HG02884 (cell line): ENCODE measurements at regions not wholly inside any gene's neighbourhood (a gene's known extent, or its start where the extent isn't known, plus 50 kb on each side); places are given as distances from the start of the nearest gene placed in this dataset.

Source experiments
- ATAC-seq: cut with Tn5 transposase; IDR thresholded peaks from one replicate; pipeline ENCODE4 v1.9.1; 2021; ENCODE audit warnings: mild to moderate bottlenecking, moderate library complexity; ENCODE audit not compliant: unreplicated experiment

DNA sequence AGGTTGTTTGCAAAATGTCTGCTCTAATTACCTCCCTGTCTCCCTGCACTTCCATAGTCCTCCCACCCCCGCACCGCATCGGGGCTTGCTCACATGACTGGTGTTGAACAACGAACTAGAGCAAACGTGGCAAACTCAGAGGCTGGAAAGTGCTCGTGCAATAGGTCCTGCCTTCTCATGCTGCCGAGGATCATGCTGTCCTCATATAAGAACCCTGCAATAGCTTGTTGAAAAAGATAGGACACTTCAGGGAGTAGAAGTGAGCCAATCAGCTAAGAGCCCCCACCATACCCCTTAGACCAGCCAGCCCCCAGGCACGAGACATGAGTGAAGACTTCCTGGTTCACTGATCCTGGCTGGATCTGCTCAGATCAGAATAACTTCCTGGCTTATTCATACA is 219.2 kb downstream of the C6orf118 start:
- ATAC-seq, result no peak

DNA sequence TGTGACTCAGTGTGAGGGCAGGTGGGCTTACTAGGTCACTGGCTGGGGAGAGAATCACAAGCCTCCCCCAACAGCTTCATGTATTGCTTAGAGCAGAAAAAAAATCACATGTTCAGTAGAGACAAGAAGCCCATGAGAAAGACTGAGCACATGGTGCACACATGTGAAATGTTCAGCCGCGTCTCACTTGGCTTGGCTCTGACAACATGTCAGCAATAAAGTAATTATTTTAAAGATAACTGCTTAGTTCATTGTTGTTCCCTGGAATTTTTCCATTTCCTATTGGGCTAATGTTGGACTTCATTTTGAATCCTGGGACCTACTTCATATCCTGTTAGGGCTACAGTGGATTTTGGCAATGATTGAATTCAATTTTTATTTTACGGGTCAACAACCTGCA is 222.6 kb downstream of the C6orf118 start:
- no peak for ATAC-seq

DNA sequence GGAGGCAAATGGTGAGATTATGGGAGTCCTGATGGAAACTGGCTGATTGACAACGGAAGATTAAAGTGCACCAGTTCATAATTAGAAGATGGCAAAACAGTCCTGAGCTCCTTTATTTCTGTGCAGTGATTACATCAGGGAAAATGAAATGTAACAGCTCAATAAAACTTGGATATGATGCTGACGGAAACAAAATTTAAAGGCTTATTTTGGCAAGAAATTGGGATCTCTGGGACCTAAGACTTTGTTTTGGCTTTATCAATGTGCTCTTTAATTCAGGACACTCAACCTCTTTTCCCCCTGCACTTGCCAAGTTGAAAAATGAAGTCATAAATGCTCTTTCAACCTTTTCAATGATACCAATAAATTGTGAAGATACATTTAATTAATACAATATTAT is 226.8 kb downstream of the C6orf118 start:
- ATAC-seq, result no peak

DNA sequence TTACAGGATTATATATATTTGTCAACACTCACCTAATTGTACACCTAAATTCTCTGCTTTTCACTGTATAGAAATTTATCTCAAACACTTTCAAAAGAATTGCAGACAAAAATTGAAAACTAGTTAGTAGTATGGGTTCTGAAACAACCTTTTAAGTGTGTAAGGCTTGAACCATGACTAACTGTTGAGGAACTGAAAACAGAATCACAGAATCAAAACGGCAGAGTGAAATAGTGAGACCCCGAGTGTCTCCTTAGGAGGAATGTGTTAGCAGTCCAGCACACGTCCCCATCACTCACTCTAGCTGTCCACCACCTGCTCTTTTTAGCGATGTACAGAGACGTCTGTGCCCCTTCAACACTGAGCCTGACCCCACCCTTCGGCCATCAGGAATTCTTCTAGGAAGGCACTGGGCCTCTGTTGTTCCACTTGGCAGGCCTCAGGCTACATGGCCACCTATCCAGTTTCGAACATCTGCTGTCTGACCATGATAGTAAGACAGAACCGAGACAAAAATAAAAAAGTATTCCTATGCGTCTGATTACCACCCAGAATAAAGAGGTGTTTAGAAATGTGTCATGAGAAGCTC is 227.4 kb downstream of the C6orf118 start:
- no peak for ATAC-seq

GRCh38 chr6:165077876-165078275 is 231.5 kb downstream of the C6orf118 start:
- ATAC-seq, result no peak

GRCh38 chr6:165071906-165072305 is 237.5 kb downstream of the C6orf118 start:
- no peak for ATAC-seq

- ATAC-seq, result no peak
These were observed 248.7 kb downstream of the C6orf118 start for GRCh38 chr6:165060720-165061119.

DNA sequence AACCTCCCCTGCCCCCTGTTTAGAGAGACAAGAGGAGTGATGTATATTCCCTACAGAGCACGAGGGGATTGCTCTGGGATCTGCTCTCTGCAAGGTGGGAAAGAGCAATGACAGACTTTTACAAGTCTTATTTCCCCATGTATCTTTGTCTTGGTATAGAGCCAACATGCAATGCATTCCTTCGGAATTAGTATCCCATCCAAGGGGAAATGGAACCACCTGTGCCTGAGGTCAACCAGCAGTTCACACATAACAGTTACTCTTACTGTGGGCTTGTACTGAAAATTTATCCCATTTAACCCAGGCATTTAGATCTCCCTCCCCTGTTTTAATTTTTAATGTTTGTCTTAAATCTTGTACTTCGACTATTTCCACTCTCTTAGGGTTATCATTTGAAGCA is 250.4 kb downstream of the C6orf118 start:
- no peak for ATAC-seq

DNA sequence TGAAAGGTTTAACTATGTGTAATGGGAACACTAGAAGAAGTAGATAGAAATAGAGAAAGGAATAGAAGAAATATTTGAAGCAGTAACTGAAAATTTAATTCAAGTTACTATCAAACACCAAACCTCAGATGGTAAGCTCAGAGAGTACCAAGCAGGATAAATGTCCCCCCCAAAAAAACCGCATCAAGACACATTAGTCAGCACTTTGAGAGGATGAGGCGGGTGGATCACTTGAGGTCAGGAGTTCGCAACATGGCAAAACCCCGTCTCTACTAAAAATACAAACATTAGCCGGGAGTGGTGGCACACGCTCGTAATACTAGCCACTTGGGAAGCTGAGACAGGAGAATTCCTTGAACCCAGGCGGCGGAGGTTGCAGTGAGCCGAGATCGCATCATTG is 253.1 kb downstream of the C6orf118 start:
- no peak for ATAC-seq

GRCh38 chr6:165055231-165055630 is 254.2 kb downstream of the C6orf118 start:
- no peak for ATAC-seq

DNA sequence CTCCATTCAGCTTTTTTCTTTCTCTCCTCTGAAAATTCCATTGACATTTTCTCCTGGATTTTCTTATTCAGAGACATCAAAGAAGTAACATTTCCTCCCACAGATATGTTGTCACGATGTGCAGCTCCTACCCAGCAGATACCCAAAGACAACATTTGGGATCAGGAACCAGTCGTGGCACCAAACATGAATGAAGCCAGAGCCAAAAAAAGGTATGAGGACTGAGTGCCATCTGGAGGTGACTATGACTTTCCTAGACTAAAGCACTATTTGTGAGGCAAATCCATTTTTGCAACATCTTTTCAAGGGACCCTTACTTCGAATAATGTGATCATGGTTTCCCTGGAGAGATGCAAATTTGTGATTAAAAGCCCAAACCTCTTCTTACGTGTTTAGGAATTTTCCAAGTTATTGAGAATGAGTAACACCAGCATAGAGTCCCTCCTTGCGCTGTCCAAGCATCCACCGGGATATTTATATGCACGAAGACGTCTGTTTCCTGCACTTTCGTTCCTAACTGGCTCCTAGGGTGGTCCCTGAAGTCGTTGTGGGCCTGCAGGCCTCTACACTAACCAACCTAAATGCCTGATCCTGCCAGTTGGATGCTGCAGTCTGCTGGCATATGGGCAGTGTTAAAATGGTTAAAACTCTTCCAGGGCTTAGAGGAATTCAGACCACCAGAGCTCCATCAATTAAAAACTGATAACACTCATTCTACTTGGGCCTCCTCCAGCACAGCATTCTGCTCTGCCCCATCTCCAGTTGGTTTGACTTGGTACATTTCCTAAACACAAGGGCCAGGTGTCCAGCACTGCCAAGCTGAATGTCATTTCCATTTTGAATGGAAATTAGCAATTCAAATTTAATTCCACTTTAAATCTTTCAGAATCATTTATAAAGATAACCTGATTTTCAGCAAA is 256.6 kb downstream of the C6orf118 start:
- ATAC-seq, result no peak

- no peak for ATAC-seq
These were observed 260.0 kb downstream of the C6orf118 start for GRCh38 chr6:165049362-165049761.

DNA sequence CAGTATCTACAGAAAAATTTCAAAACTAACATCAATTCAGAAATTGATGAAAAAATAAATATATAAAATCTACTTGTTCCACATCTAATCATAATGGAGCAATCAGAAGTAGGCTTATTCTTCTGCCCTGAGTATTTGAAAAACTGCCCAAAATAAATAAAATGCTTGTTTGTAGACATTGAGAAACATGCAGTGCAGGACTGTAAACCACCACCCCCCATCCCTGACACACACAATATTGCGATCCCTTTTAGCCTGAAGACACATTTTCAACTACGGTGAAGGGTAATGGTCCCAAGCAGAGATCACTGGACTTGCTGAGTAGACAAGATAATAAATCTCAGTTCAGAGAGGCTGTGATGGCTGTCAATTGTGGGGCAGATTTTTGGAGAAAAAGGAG is 261.5 kb downstream of the C6orf118 start:
- ATAC-seq, result no peak

- no peak for ATAC-seq
These were observed 263.8 kb downstream of the C6orf118 start for GRCh38 chr6:165045631-165046030.

- no peak for ATAC-seq
These were observed 266.5 kb downstream of the C6orf118 start for GRCh38 chr6:165042912-165043311.

DNA sequence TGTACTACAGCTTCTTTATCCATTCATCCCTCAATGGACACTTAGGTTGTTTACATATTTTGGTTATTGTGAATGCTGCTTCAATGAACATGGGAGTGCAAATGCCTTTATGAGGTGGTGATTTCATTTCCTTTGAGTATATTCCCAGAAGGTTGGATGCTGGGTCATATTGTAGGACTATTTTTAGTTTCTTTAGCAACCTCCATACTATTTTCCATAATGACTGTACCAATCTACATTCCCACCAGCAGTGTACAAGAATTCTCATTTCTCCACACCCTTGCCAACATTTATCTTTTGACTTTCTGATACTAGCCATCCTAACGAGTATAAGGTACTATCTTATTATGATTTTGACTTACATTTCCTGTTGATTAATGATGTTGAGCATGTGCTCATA is 269.0 kb downstream of the C6orf118 start:
- ATAC-seq, result no peak

GRCh38 chr6:165034271-165034741 is 275.1 kb downstream of the C6orf118 start:
- ATAC-seq, result no peak

DNA sequence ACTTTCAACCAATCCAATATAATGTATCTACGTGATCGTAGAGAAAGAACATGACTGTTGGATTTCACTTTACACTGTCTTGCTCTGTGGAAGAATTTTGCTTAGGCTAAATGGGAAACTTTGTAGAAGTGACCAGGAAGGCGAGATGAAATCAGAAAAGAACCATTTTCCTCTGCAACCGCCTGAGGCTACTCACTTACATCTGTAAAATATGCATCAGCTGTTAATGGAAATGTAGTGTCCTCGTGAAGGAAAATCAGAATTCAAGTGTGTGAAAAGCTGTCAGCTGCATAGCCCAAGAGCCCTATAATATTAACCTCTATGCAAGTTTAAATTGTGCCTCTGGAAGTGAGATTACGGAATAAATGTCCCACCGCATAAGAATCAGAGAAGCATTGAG is 277.9 kb downstream of the C6orf118 start:
- ATAC-seq, result no peak

GRCh38 chr6:165025040-165025439 is 284.4 kb downstream of the C6orf118 start:
- no peak for ATAC-seq

- ATAC-seq, result no peak
These were observed 289.7 kb downstream of the C6orf118 start for GRCh38 chr6:165019681-165020080.

DNA sequence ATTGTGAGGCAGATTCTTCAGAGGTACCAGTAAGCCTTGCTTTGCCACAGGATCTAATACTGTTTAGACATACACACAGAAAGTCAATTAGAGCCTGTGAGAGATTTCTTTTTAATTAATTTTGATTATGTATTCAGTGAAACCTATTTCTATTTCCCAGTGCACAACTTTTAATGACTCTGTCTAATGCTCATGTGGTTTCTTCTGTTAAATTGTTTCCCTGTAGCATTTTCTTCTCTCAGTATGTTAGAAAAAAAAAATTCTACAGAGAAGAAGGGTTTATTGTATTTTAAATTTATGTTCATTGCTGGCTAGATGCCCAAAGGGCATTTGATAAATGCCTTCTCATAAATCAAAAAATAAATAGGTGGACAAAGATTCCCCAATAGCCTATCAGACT is 293.7 kb downstream of the C6orf118 start:
- no peak for ATAC-seq

DNA sequence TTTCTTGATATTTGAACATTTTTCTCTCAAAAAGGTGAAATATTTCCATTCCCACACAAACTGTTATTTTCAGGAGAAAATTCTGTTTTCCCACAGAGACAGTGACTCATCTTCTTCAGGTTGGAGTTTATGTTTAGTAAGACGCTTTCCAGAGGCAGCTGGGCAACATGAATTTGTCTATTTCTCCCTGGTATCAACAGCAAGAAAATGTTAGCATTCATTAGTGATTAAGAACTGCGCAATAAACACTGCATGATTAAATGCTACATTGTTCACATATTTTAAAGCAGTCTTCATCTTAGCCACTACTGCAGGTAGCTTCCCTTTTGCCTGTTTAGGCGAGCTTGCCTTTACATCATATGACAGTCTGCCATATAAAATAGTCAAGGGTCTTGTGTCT is 295.7 kb downstream of the C6orf118 start:
- no peak for ATAC-seq
